ENCODE measurements at regions not wholly inside any gene's neighbourhood (a gene's known extent, or its start where the extent isn't known, plus 50 kb on each side); places are given as distances from the start of the nearest gene placed in this dataset.
"Not testable (repeated sequence)": the region's sequence is repeated elsewhere in the genome, so short reads cannot be mapped to it uniquely, and the experiment has no call there.

DNA sequence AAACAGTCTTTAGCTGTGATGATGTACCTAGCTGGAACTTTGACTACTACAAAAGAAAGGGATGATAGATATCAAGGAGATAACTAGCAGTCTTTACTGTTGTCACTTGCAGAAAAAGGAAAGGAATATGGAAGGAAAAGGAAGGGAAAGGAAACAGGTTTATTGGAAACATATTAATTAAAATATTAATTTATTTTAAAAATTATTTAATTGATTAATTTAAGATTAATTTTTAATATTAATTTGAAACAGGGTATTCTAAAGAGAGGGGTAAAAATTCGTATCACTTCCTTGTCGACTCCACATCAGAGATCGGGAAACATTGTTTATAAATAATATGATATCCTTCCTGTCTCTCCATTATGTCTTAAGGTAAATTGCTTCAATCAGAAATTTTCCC, 186.5 kb upstream of the IL15 start:
- FAIRE-seq: no peak

DNA sequence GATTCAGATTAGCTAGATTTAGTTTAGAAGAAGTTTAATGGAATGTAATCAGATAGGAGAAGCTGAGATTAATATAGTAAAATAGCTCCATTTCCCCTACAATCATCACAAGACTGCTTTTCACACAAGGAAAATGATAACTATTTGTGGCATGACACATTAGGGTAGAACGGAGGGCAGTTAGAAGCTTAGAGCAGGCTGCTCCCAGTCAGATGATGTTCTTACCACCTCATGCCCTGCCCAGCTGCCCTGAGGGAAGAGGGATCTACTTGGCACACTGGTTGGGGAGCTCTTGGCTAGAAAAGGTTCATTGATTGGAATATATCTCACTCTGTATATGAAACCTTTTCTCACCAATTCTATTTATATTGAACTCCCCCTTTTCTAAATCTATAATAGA, 180.7 kb upstream of the IL15 start:
- no peak for DNase-seq (ENCODE audit: insufficient read length, low spot score)

More for the DNA sequence above, 186.5 kb upstream of the IL15 start:
- DNase-seq (ENCODE audit: insufficient read length, low spot score): no peak

DNA sequence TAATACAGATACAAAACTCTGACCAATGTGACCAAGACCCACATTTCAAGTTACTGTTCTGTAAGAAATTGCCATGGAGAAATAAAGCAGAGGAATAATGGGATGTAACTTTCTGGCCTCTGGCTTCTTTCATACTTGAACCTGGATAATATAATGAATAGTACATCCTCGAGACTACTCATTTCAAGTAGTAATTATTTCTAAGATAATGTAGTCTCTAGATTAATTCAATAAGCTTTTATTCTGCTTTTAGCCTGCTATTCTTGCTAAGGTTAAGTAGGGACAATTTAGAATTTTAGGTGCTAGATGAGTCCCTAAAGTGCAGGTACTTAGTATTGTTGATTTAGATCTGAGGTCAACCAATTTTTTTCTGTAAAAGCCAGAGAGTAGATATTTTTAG, 178.7 kb upstream of the IL15 start:
- DNase-seq (ENCODE audit: insufficient read length, low spot score): no peak

More for the DNA sequence above, 180.7 kb upstream of the IL15 start:
- FAIRE-seq: no peak

DNA sequence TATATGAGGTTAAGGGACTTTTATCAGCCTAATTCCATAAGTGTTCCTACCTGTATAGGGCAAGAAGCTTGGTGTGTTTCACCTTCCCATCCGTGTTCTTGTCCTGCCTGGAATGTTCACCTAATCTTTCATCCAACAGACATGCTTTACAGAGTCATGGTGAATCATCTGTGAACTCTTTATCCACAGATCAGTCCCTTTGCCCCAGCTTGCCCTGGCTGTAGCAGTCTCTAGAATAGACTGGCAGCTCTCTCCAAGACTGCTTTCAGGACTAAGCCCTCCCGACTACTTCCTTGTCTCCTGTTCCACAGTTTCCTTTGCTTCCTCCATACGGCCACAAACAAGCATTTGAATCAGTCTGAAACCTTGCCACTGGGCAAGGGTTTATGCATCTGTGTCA, 177.9 kb upstream of the IL15 start:
- DNase-seq (ENCODE audit: insufficient read length, low spot score) (no peak), FAIRE-seq (no peak)

More for the DNA sequence above, 178.7 kb upstream of the IL15 start:
- no peak for FAIRE-seq

DNA sequence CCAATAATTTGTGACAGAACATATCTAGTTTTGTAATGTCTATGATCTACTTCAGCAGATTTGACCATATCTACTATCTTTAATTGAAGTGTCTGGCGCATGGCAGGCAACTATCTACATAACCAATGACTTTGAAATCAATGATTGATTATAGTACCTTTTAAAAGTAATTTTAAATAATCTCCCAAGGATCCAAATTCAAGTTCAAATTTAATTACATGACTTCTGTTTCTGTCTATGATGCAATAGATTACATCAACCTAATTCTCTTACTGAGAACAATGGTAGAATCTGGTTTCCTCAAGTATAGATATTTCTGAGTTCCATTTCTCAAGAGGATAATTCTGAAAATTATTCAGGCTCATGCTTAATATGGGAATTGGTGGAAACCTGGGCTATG, 177.4 kb upstream of the IL15 start:
- no peak for FAIRE-seq

DNA sequence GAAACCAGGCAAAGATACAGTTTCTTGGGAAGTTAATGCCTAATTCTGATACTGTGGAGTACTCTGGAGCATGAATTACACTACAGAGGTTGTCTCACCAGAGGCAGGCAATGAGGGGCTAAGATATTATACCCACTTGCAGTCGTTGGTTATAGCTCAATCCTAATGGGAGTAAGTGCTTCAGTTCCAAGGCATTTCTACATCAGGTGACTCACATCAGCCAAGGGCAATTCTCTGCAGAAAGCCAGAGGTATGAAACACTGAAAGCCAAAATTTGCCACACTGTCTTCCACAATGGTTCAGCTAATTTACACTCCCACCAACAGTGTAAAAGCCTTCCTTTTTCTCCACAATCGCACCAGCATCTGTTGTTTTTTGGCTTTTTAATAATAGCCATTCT, 174.0 kb upstream of the IL15 start:
- DNase-seq (ENCODE audit: insufficient read length, low spot score) (no peak), FAIRE-seq (no peak)

More for the DNA sequence above, 177.4 kb upstream of the IL15 start:
- DNase-seq (ENCODE audit: insufficient read length, low spot score): no peak

DNA sequence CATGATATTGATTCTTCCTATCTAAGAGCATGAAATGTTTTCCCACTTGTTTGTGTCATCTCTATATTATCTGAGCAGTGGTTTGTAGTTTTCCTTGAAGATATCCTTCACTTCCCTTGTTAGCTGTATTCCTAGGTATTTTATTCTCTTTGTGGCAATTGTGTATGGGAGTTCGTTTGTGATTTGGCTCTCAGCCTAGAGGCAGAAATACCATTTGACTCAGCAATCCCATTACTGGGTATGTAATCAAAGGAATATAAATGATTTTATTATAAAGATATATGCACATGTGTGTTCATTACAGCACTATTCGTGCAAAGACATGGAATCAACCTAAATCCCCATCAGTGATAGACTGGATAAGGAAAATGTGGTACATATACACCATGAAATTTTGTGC, 172.7 kb upstream of the IL15 start:
- FAIRE-seq (no peak), DNase-seq (ENCODE audit: insufficient read length, low spot score) (no peak)

DNA sequence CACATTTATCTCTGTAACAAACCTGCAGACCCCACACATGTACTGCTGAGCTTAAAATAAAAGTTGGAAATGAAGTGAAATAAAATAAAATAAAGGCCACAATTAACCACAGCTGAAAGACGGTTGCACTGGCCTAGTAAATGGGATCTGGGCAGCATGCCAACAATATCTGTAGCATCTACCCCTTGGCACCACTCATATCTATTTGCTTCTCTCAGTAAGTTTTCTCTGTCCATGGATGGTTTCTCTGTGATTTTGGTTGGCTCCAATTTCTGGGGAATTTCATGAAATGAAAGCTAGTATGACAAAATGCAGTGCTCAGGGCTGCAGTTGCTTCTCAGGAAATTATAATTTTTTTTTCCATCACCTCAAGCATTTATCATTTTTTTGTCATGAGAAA, 172.0 kb upstream of the IL15 start:
- FAIRE-seq: no peak

DNA sequence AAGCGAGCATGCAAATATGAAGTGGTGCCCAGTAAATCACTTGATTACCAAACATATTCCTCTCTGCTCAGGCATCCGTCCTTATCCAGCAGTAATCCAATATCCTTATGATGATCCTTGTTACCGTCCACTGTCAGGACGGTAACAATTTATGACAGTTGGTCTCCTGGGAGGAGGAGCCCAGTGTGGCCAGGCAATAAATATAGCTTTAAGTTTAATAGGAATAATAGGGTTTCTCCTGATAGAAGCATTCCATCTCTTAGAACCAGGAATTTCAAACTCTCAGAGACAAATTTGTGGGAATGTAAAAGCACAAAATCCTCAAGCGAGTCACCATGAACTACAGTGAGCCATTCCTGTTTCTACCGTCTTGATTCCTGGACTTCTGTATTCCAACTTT, 171.2 kb upstream of the IL15 start:
- DNase-seq (ENCODE audit: insufficient read length, low spot score) (no peak), FAIRE-seq (no peak)

More for the DNA sequence above, 172.0 kb upstream of the IL15 start:
- DNase-seq (ENCODE audit: insufficient read length, low spot score): no peak

DNA sequence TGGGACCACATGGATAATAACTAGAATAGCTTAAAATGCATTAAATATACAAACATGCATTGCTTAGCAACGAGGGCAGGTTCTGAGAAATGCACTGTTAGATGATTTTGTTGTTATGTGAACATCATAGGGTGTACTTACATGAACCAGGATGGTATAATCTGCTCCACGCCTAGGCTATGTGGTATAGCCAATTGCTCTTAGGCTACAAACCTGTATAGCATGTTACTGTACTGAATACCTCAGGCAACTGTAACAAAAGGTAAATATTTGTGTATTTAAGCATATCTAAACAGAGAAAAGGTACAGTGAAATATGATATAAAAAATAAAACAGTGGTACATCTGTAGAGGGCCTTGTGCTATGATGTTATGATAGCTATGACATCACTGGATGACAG, 169.2 kb upstream of the IL15 start:
- FAIRE-seq: no peak
- DNase-seq (ENCODE audit: insufficient read length, low spot score): no peak

DNA sequence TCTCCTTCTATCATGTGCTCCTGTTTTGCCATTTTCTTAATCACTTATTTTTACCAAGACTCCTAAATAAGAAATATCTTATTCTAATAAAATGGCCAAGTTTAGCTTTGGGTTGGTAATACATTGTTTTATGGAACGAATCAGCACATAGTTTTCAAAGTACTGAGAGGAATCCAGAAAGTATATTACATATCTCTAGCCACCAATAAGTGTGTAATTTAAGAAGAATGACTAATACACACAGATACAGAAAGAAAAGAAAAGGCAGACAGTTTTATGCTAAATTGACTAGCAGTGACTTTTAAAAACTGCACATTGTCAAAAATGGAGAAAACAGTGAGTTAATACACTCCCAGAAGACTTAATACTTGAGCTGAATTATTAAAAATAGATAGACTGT, 167.0 kb upstream of the IL15 start:
- DNase-seq (ENCODE audit: insufficient read length, low spot score) (no peak), FAIRE-seq (no peak)

DNA sequence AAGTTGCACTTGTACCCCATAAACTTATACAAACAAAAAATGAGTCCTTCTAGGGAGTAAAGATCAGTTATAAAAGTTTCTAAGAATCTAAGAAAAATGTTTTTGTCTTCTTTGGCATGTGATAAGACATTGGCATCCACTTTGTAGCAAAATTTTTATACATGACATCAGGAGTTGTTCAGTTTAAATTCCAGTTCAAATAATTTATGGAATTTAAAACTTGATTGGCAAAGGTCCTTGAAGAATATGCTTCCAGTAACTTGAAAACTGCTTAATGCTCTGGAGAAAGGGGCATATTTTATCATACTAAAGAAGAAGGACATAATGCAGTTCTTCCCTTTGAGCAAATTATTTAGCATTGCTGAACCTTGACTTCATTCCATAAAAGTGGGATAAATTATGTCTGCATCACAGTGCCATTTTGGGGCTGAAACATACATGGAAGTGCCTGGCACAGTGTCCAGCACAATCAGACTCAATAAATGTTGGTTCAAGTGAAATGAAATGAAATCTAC, 163.3 kb upstream of the IL15 start:
- FAIRE-seq (no peak), DNase-seq (ENCODE audit: insufficient read length, low spot score) (no peak)

DNA sequence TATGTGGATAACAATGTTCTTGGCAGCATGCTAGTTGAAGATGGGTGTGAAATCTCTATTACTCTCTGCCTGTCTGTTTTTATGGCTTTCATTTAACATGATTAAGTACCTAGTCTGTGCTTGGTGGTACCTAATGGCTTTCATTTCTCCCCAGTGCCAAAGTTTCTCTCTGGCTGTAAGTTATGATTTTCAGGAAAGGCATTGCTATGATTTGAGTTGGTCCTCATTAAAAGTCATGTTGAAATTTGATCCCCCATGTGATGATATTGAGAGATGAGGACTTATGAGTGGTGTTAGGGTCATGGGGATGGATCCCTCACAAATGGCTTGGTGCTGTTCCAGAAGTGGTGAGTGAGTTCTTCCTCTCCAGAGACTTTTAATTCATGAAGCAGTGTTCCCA, 162.4 kb upstream of the IL15 start:
- DNase-seq (ENCODE audit: insufficient read length, low spot score): no peak

DNA sequence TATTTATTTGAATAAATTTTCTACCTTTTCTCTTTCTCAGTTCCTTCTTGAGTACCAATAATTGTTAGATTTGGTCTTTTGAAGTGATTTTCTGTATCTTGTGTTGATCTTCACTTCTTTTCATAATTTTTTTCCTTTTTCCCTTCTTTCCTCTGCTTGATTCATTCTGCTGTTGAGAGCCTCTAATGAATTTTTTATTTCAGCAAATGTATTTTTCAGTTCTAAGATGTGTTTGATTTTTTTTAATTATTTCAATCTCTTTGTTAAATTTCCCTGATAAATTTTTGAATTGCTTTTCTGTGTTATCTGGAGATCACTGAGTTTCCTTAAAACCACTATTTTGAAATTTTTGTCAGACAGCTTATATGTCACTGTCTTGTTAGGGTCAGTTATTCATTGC, 155.4 kb upstream of the IL15 start:
- FAIRE-seq (no peak), DNase-seq (ENCODE audit: insufficient read length, low spot score) (no peak)

More for the DNA sequence above, 162.4 kb upstream of the IL15 start:
- no peak for FAIRE-seq

DNA sequence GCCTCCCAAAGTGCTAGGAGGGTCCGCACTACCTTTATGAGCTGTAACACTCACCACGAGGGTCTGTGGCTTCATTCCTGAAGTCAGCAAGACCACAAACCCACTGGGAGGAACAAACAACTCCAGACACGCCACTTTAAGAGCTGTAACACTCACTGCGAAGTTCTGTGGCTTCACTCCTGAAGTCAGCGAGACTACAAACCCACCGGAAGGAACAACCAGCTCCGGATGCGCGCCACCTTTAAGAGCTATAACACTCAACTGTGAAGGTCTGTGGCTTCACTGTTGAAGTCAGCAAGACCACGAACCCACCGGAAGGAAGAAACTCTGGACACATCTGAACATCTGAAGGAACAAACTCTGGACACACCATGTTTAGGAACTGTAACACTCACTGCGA, 152.1 kb upstream of the IL15 start:
- DNase-seq (ENCODE audit: insufficient read length, low spot score); FAIRE-seq: not testable (repeated sequence)

DNA sequence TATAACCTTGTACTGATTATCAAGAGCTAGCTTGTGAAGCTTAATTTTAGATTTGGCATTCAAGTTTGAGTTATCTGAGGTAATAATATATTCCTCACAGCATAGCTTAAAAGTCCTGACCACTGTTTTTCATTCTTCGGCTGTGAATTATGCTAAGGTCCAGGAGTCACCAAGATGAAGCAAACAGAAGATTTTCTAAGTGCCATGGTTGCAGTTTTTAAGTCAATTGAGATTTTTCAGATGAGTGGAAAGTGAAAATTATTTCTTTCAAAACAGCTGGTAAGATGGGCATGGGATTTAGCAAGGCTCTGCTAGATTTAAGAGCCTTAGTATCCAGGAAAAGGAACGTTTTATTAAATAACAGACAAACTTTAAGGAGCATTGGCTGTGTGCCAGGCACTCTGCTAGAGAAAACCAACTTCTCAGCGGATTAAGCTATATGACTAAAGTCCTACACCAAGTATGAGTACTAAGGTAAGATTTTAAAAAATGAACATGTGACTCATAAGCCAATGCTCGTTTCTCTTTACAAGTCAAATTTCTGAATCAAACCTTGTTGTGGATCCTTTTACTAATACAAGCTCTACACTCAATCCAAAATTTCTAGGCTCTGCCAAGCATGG, 149.9 kb upstream of the IL15 start:
- no peak for DNase-seq (ENCODE audit: insufficient read length, low spot score)

DNA sequence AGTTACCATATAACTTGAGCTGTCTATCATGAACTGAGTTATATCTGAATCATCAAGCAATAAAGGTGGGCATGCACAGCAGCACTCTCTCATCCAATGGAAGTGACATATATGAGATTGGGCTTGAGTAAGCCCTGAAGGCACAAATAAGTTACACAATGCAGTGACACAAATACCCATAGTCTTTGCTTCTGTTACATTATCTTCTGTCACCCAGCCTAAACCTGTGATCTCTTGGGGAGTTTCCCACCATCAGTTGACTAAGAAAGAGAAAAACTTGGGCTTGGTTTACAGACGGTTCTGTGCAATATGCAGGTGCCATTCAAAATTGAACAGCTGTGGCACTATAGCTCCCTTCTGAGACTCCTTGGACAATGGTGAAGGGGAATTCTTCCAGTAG, 138.8 kb upstream of the IL15 start:
- FAIRE-seq: peak; percentile 21

More for the DNA sequence above, 149.9 kb upstream of the IL15 start:
- FAIRE-seq: no peak

DNA sequence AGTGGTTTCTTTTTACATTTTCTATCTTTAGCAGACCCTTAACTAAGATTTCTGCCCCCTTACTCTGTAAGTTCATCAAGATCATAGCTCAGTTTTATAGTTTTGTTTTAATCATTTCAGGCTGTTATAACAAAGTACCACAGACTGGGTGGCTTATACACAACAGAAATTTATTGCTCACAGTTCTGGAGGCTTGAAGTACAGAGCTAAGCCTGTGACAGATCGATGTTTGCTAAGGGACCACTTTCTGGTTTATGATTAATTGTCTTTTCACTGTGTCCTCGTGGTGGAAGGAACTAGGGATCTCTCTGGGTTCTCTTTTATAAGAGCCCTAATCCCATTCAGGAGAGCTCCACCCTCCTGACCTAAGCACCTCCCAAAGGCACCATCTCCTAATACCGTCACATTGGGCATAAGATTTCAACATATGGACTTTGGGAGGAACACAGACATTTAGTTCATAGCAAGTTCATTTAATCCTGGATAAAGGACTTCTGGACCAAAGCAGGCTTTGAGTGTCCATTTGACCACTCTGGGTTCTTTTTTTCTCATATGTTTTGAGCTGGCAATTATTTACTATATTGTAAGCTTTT, 137.0 kb upstream of the IL15 start:
- no peak for FAIRE-seq
- no peak for DNase-seq (ENCODE audit: insufficient read length, low spot score)

More for the DNA sequence above, 138.8 kb upstream of the IL15 start:
- no peak for DNase-seq (ENCODE audit: insufficient read length, low spot score)

DNA sequence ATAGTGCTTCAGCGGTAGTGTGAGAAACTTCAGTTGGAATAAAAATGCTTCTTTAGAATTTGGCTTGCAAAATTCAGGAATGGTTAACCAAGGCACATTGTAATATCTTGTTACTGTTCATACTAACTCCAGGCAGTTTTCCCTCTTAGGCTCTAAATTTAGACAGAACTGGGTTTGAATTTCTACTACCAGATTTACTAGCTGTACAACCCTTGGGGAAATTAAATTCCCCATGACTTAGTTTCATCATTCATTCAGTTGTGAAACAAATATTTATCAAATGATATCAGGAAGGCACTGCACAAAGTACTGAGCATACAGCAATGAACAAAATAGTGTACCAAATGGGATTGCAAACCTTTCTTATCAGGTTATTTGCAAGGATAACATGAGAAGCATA, 135.0 kb upstream of the IL15 start:
- FAIRE-seq (no peak), DNase-seq (ENCODE audit: insufficient read length, low spot score) (no peak)

DNA sequence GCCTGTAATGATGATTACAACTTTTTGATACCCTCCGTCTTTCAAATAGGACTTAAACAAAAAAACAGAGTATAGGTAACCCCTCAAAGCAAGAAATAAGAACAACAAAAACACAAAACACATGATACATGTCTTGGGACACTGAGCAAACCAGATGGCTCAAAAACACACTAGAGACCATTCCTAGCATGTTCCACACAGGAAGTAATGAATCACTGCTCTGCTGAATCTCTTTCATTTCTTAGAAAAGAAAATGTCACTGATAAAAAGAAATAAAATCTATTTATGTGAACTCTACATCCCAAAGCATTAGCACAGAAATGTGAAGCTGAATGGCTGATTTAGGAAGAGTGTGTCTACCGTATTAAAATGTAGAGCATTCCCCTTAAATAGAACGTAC, 134.5 kb upstream of the IL15 start:
- DNase-seq (ENCODE audit: insufficient read length, low spot score) (no peak), FAIRE-seq (no peak)

DNA sequence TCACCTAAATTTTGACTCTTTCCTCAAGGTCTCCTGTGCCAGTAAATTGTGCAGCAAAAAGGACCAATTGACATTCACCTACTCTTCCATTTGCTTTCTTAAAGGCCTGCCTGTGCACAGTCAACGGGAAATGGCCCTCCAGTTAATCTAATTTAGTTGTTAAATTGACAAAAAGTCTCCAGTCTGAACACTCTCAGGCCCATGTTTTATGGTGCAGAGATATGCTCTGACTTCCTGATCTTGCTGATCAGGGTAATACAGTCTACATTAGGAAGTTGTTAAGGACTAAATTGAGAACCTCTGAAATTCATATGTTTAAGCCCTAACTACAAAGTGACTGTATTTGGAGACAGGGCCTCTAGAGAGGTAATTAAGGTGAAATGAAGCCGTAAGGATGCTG, 133.6 kb upstream of the IL15 start:
- FAIRE-seq (no peak), DNase-seq (ENCODE audit: insufficient read length, low spot score) (no peak)

DNA sequence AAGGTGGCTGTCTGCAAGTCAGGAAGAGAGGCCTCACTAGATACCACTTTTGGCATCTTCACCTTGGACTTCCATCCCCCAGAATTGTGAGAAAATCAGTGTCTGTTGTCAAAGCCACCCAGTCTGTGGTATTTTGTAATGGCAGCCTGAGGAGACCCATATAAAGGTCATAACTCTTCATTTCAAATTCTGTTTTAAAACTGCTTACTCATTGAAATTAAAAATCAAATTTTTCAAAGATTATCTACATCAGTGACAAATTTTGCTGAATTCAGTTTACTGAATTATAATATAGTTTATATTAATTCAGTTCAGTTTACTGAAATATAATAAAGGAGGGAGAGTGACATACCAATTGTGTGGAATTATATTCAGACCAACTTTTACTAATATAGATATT, 133.1 kb upstream of the IL15 start:
- DNase-seq (ENCODE audit: insufficient read length, low spot score): no peak
- no peak for FAIRE-seq

DNA sequence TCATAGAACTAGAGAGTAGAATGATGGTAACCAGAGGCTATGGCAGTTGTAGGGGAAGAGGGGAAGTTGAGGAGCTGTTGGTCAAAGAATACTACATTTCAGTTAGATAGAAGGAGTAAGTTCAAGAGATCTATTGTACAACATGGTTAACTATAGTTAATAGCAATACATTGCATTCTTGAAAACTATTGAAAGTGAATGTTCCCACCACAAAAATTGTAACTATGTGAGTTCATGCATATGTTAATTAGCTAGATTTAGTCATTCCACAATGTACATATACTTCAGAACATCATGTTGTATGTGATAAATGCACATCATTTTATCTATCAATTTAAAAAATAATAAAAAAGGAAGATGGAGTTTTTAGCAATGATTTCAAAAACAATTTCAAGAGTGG, 125.3 kb upstream of the IL15 start:
- no peak for FAIRE-seq
- DNase-seq (ENCODE audit: insufficient read length, low spot score): no peak
